H7 (cell line): ENCODE measurements at regions not wholly inside any gene's neighbourhood (a gene's known extent, or its start where the extent isn't known, plus 50 kb on each side); places are given as distances from the start of the nearest gene placed in this dataset.
"Not testable (repeated sequence)": the region's sequence is repeated elsewhere in the genome, so short reads cannot be mapped to it uniquely, and the experiment has no call there.

Experiments
- DNase-seq: peaks from one replicate; pipeline ENCODE4 v3.0.0; 2012
- H3K27me3 ChIP-seq: 2 replicates; pipeline ENCODE4 v1.6.0; 2011; ENCODE audit warnings: mild to moderate bottlenecking, low read length; ENCODE audit not compliant: control insufficient read depth, insufficient read depth
- H3K36me3 ChIP-seq: replicated peaks from 2 replicates; pipeline ENCODE4 v1.5.1; 2011; ENCODE audit warnings: low read length; ENCODE audit not compliant: control insufficient read depth, insufficient read depth
- H3K4me3 ChIP-seq: 2 replicates; pipeline ENCODE4 v1.5.1; 2011; ENCODE audit warnings: low read depth, mild to moderate bottlenecking, control low read depth, low read length, moderate library complexity; ENCODE audit not compliant: insufficient read depth

DNA sequence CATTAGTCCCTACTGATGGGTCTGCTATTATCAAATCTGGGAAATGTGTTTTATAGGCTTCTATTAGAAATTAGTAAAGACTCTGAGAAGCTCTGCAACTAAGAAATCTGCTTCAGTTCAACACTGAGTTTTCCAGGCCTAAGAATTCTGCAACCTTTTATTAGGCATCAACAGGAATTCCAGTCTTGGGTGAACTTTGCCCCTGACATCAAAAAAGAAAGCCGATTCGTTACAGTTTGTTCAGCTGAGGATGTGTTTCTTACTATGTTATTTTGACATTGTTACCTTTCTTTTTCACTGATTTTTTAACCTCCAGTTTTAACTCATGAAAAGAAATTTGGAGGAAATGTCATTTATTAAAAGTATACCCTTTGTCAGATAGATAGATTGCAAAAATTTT, 131.5 kb upstream of the KCNH8 start:
- no peak for DNase-seq
- no peak overlapping the region for H3K4me3 ChIP-seq
- no peaks in the 10 kb centered on the region for H3K27me3 ChIP-seq
- no peaks in the 10 kb centered on the region for H3K36me3 ChIP-seq

DNA sequence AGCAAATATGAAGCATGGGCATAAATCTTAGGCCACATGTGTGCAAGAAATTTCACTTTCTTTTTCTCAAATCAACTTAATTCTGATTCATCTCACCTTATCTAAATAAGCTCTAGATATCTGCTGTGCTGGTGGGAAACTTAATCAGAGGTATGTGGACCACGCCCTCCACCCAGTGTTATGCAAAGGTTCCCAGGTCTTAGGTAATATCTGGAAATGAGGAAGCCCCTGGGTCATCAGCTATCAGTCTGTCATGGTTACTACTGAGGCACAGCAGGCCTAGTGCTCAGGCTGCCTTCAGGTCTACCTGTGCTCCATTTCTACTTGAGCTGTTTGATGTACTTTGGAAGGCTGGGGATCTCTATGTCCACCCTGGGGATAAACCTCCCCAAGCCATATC, 134.4 kb upstream of the KCNH8 start:
- no peak overlapping the region for H3K4me3 ChIP-seq
- no peaks in the 10 kb centered on the region for H3K27me3 ChIP-seq
- DNase-seq, result no peak
- no peaks in the 10 kb centered on the region for H3K36me3 ChIP-seq

- Histone ChIP-seq H3K27me3 (no peaks in the 10 kb centered on the region), H3K36me3 (no peaks in the 10 kb centered on the region), H3K4me3 (no peak overlapping the region)
- no peak for DNase-seq
These were observed 135.5 kb upstream of the KCNH8 start for GRCh38 chr3:19012846-19013245.

- H3K36me3 ChIP-seq, result no peaks in the 10 kb centered on the region
- no peak for DNase-seq
- H3K27me3 ChIP-seq, result no peaks in the 10 kb centered on the region
- no peak overlapping the region for H3K4me3 ChIP-seq
These were observed 145.7 kb upstream of the KCNH8 start for GRCh38 chr3:19002606-19003005.

DNA sequence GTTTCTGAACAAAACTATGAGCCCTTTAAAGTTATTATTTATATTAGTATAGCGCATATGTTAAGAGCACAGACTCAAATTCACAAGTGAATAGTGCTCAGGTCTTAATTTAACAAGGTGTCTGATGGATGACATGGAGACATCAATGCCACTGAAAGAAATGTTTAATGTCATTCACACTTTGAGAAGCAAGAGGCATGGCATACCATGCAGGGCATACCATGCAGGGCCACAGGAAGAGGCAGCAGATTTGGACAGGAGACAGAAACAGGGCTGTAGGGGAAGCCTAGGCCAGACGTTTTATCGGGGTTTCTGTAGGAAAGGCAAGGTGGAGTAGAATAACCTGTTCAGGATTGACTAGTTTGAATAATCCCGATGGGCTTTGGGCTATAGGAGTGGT, 150.2 kb upstream of the KCNH8 start:
- no peaks in the 10 kb centered on the region for H3K27me3 ChIP-seq
- DNase-seq, result no peak
- H3K36me3 ChIP-seq, result no peaks in the 10 kb centered on the region; the same call in 1 of the 2 replicates
- no peak overlapping the region for H3K4me3 ChIP-seq

GRCh38 chr3:18992709-18993108, 155.6 kb upstream of the KCNH8 start:
- Histone ChIP-seq H3K4me3 (no peak overlapping the region), H3K36me3 (no peaks in the 10 kb centered on the region; the same call in 1 of the 2 replicates), H3K27me3 (no peaks in the 10 kb centered on the region)
- no peak for DNase-seq

DNA sequence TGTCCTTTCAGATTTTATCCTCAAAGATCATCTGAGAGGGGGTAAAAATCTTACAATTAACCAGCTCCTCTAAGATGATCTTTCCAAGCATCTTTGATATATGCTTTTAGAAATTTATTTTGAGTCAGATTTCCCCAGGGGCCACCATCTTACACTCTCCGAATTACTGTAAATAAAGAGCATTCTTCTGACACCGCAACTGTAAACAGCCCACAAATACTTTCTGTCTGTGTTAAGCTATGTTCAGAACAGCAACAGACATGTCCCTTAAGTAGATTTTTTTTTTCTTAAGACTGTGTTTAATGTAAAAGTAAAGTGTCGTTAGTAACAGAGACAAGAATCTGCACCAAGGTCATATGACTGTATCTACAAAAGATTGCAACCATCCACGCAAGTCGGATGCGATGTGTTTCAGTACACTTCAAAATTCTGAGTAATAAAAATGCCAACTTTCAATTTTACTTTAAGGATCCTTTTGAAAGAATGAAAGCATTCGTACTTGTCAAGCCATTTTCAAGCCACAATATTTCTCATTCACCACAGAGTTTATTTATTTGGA, 159.0 kb upstream of the KCNH8 start:
- no peaks in the 10 kb centered on the region for H3K36me3 ChIP-seq
- no peak overlapping the region for H3K4me3 ChIP-seq
- H3K27me3 ChIP-seq, result no peaks in the 10 kb centered on the region
- DNase-seq, result no peak

DNA sequence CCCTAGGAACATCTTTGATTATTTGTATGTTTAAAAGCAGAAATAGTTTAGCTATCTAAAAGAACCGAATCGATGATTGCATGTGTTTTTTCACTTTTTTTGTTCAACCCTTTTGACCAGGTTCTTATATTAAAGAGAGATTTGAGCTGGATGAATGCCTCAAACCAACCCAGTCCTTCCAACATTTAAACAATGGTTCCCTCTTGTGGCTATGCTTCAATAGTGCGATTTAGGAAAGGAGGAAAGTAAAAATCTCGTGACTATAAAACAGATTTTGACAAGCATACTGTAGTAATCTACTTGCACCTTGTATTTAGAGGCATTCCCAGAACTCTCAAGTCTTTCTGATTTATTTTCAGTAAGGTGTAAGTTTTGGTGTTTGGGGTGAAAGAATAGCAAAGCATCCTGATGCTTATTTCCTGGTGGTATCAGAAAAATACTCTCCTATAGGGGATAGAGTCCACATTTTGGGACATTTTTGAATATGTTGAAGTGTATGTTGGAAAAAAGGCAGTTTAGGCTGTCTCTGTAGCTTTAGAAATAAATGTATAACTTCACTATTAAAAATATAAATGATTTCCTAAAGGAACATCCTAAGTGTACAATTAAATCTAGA, 159.6 kb upstream of the KCNH8 start:
- no peaks in the 10 kb centered on the region for H3K27me3 ChIP-seq
- H3K36me3 ChIP-seq, result no peaks in the 10 kb centered on the region
- no peak overlapping the region for H3K4me3 ChIP-seq
- DNase-seq, result peak; percentile 42

GRCh38 chr3:18987862-18988447, 160.4 kb upstream of the KCNH8 start:
- Histone ChIP-seq H3K4me3 (no peak overlapping the region), H3K27me3 (no peaks in the 10 kb centered on the region), H3K36me3 (no peaks in the 10 kb centered on the region)
- no peak for DNase-seq

- Histone ChIP-seq H3K4me3 (no peak overlapping the region), H3K36me3 (no peaks in the 10 kb centered on the region), H3K27me3 (no peaks in the 10 kb centered on the region)
- no peak for DNase-seq
These were observed 161.2 kb upstream of the KCNH8 start for GRCh38 chr3:18987070-18987469.

DNA sequence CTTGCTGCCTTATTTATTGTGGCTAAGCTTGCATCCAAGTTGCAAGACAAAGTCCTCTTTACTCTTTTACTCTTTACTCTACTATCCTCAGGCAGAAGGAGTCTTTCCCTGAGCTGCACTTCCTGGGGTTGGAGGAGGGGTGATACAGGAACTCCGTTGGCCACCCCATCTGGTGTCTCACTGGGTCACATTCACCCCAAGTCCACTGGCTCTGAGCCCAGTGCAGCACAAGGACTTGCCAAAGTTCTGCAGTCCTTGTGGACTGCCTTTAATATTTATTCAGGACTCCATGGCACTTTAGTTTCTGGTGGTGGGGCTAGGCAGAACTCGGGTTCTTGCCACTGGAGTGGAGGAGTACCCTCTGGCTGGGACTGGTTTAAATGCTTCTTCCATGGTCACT, 165.4 kb upstream of the KCNH8 start:
- no peaks in the 10 kb centered on the region for H3K27me3 ChIP-seq
- no peak overlapping the region for H3K4me3 ChIP-seq
- no peak for DNase-seq
- H3K36me3 ChIP-seq, result no peaks in the 10 kb centered on the region

- not testable (repeated sequence) for DNase-seq, H3K27me3 ChIP-seq, H3K36me3 ChIP-seq
- H3K4me3 ChIP-seq, result peak overlapping the region; percentile 14; the same call in 1 of the 2 replicates
These were observed 172.2 kb upstream of the KCNH8 start for GRCh38 chr3:18976102-18976501.

- no peaks in the 10 kb centered on the region; the same call in 1 of the 2 replicates for H3K36me3 ChIP-seq
- no peak for DNase-seq
- H3K27me3 ChIP-seq, result no peaks in the 10 kb centered on the region
- H3K4me3 ChIP-seq, result no peak overlapping the region
These were observed 180.2 kb upstream of the KCNH8 start for GRCh38 chr3:18968120-18968519.

- DNase-seq, result no peak
- Histone ChIP-seq H3K27me3 (no peaks in the 10 kb centered on the region), H3K4me3 (no peak overlapping the region), H3K36me3 (no peaks in the 10 kb centered on the region; the same call in 1 of the 2 replicates)
These were observed 182.5 kb upstream of the KCNH8 start for GRCh38 chr3:18965781-18966180.

DNA sequence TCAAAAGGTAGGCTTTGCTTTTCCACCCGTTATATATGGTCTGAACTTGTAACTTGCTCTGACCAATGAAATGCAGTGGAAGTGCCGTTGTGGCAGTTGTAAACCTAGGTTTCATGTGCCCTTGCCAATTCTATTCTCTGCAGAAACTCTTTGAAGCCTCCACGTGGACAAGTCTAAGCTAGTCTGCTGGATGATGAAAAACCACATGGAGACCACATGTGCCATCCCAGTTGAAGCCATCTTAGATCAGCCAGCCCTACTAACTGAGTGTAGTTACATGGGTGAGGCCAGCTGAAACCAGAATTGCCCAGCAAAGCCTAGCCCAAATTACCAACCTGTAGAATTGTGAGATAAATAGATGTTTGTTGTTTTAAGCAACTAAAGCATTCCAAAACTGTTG, 183.7 kb upstream of the KCNH8 start:
- Histone ChIP-seq H3K4me3 (no peak overlapping the region), H3K36me3 (no peaks in the 10 kb centered on the region; the same call in 1 of the 2 replicates), H3K27me3 (no peaks in the 10 kb centered on the region)
- DNase-seq, result no peak
